ENCODE measurements at regions not wholly inside any gene's neighbourhood (a gene's known extent, or its start where the extent isn't known, plus 50 kb on each side); places are given as distances from the start of the nearest gene placed in this dataset.

GRCh38 chr10:61063034-61063433 is 119.0 kb upstream of the RHOBTB1 start (continued):
- TF ChIP-seq ZBTB10 (CRISPR knock-in tag; IDR thresholded peaks at IDR 0.05; ENCODE audit: borderline replicate concordance) (0 out of 2 replicates have a peak, but pooled peaks have one; percentile 15), RFX3 (CRISPR knock-in tag; IDR thresholded peaks at IDR 0.05) (0 out of 2 replicates have a peak, but pooled peaks have one; percentile 27), HOXD1 (CRISPR knock-in tag; IDR thresholded peaks at IDR 0.05) (peak; percentile 90; the same call in 1 of the 2 replicates), ZSCAN9 (CRISPR knock-in tag; IDR thresholded peaks at IDR 0.05; ENCODE audit: borderline replicate concordance) (peak; percentile 65; the same call in 1 of the 2 replicates), MAFF (IDR thresholded peaks at IDR 0.05; ENCODE audit: low read depth, low read length) (peak; percentile 32; the same call in 1 of the 2 replicates), ARID5B (CRISPR knock-in tag; IDR thresholded peaks at IDR 0.05) (peak; percentile 98), ZNF792 (CRISPR knock-in tag; IDR thresholded peaks at IDR 0.05) (peak; percentile 78; the same call in 1 of the 2 replicates), IKZF4 (CRISPR knock-in tag; IDR thresholded peaks at IDR 0.05; ENCODE audit: borderline replicate concordance, low read depth, not compliant biosample characterization) (no peak), CHD4 (IDR thresholded peaks at IDR 0.05; ENCODE audit: borderline replicate concordance, low read length) (no peak), ZNF431 (CRISPR knock-in tag; IDR thresholded peaks at IDR 0.05; ENCODE audit: borderline replicate concordance, low read depth) (no peak), NR0B2 (CRISPR knock-in tag; IDR thresholded peaks at IDR 0.05) (no peak), EZH2 (conservative IDR thresholded peaks at IDR 0.05; ENCODE audit: low read depth, low read length) (no peak), ZNF530 (CRISPR knock-in tag; IDR thresholded peaks at IDR 0.05; ENCODE audit: low read depth) (no peak), KAT8 (CRISPR knock-in tag; IDR thresholded peaks at IDR 0.05) (peak; percentile 59; the same call in 1 of the 2 replicates), MLX (CRISPR knock-in tag; IDR thresholded peaks at IDR 0.05) (peak; percentile 78; the same call in 1 of the 2 replicates), ZNF510 (CRISPR knock-in tag; IDR thresholded peaks at IDR 0.05; ENCODE audit: low read depth) (no peak), SP2 (CRISPR knock-in tag; IDR thresholded peaks at IDR 0.05) (no peak), ZFY (CRISPR knock-in tag; IDR thresholded peaks at IDR 0.05) (peak; percentile 57), RCOR2 (CRISPR knock-in tag; IDR thresholded peaks at IDR 0.05) (peak; percentile 86), AKAP8 (CRISPR knock-in tag; IDR thresholded peaks at IDR 0.05) (no peak), SIX1 (CRISPR knock-in tag; IDR thresholded peaks at IDR 0.05; ENCODE audit: borderline replicate concordance) (peak; percentile 65; the same call in 1 of the 2 replicates), PRDM4 (CRISPR knock-in tag; IDR thresholded peaks at IDR 0.05; ENCODE audit: borderline replicate concordance) (no peak)
